Uterus (tissue), 3 donors: ENCODE measurements at regions not wholly inside any gene's neighbourhood (a gene's known extent, or its start where the extent isn't known, plus 50 kb on each side); places are given as distances from the start of the nearest gene placed in this dataset.

ENCODE experiments used
- DNase-seq, 2 donors: peaks; one replicate each; pipeline ENCODE4 v3.0.0-alpha.2; 2019 to 2020
- H3K27ac ChIP-seq, 2 donors: fragments of 200-600 bp; sonication (generic); 1 replicate in 1 of 2; 2 replicates in 1 of 2; pipeline ENCODE4 v1.5.1; 2016 to 2018
- H3K27me3 ChIP-seq, 2 donors: fragments of 200-600 bp; sonication (generic); one replicate each; pipeline ENCODE4 v1.5.1; 2018 to 2019; ENCODE audit warnings: control low read depth in 1 of 2
- H3K36me3 ChIP-seq, 2 donors: fragments of 200-600 bp; sonication (generic); one replicate each; pipeline ENCODE4 v1.5.1; 2019; ENCODE audit warnings: control low read depth in 1 of 2
- H3K4me1 ChIP-seq, 2 donors: fragments of 200-600 bp; sonication (generic); one replicate each; pipeline ENCODE4 v1.5.1; 2018 to 2019; ENCODE audit warnings: control low read depth in 1 of 2
- H3K4me3 ChIP-seq, 2 donors: fragments of 200-600 bp; sonication (generic); 1 replicate in 1 of 2; 2 replicates in 1 of 2; pipeline ENCODE4 v1.5.1; 2018 to 2019; ENCODE audit warnings: mild to moderate bottlenecking in 1 of 2
- H3K9me3 ChIP-seq, 2 donors: fragments of 200-600 bp; sonication (generic); one replicate each; pipeline ENCODE4 v1.5.1; 2019; ENCODE audit warnings: control low read depth in 1 of 2
- POLR2A ChIP-seq, 2 donors: fragments of 450-650 bp; IDR thresholded peaks; one replicate each; pipeline ENCODE4 v1.6.1; 2016; ENCODE audit warnings: antibody characterized with exemption in 2 of 2, mild to moderate bottlenecking in 1 of 2, moderate library complexity in 1 of 2
- intact Hi-C: fragments of 100-400 bp; cut with DNase I; formaldehyde crosslinking; loops from one replicate; pipeline ENCODE4 v1.15.1; 2023; ENCODE audit warnings: low total_unique reads
- TF ChIP-seq, protein P1 (sequence below), 4 experiments: fragments of 200-600 bp in 2 of 4; fragments of 450-650 bp in 2 of 4; sonication (generic) in 2 of 4; IDR thresholded peaks; one replicate each; pipeline ENCODE4 v1.5.1; 2016 to 2019; ENCODE audit warnings: antibody characterized with exemption in 4 of 4, mild to moderate bottlenecking in 2 of 4, moderate library complexity in 1 of 4
- donor health status: DM: yes; HTN: yes; CAD: no.

DNA sequence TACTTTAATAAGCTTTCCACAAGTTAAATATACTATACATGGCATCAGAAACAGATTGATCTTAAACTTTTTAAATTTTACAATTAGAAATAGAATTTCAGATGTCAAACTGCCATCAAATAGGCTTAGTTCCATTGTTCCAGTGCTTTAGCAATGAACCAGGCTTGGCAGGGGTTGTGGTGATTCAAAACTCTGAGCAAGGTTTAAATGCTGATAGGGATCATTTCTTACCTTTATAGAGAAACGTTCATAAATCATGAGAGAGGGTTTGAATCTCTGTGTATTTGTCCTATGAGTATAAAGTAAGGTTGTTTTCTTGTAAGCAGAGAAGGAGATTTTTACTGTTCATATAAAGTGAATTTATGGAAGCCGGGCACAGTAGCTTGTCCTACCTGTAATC lies 794.5 kb upstream of the TBX3 start:
- H3K27me3 ChIP-seq, result no peaks in the 10 kb centered on the region
- intact Hi-C loops, result no loop called here
- no peak overlapping the region for H3K4me3 ChIP-seq
- no peak overlapping the region for H3K27ac ChIP-seq
- H3K36me3 ChIP-seq, result no peaks in the 10 kb centered on the region
- H3K9me3 ChIP-seq, result no peaks in the 10 kb centered on the region
- TF ChIP-seq, protein P1, sequence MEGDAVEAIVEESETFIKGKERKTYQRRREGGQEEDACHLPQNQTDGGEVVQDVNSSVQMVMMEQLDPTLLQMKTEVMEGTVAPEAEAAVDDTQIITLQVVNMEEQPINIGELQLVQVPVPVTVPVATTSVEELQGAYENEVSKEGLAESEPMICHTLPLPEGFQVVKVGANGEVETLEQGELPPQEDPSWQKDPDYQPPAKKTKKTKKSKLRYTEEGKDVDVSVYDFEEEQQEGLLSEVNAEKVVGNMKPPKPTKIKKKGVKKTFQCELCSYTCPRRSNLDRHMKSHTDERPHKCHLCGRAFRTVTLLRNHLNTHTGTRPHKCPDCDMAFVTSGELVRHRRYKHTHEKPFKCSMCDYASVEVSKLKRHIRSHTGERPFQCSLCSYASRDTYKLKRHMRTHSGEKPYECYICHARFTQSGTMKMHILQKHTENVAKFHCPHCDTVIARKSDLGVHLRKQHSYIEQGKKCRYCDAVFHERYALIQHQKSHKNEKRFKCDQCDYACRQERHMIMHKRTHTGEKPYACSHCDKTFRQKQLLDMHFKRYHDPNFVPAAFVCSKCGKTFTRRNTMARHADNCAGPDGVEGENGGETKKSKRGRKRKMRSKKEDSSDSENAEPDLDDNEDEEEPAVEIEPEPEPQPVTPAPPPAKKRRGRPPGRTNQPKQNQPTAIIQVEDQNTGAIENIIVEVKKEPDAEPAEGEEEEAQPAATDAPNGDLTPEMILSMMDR (IDR thresholded peaks at IDR 0.05), result no peak
- TF ChIP-seq POLR2A (IDR thresholded peaks at IDR 0.05), result no peak
- H3K4me1 ChIP-seq, result no peaks in the 10 kb centered on the region
- no peak for DNase-seq

DNA sequence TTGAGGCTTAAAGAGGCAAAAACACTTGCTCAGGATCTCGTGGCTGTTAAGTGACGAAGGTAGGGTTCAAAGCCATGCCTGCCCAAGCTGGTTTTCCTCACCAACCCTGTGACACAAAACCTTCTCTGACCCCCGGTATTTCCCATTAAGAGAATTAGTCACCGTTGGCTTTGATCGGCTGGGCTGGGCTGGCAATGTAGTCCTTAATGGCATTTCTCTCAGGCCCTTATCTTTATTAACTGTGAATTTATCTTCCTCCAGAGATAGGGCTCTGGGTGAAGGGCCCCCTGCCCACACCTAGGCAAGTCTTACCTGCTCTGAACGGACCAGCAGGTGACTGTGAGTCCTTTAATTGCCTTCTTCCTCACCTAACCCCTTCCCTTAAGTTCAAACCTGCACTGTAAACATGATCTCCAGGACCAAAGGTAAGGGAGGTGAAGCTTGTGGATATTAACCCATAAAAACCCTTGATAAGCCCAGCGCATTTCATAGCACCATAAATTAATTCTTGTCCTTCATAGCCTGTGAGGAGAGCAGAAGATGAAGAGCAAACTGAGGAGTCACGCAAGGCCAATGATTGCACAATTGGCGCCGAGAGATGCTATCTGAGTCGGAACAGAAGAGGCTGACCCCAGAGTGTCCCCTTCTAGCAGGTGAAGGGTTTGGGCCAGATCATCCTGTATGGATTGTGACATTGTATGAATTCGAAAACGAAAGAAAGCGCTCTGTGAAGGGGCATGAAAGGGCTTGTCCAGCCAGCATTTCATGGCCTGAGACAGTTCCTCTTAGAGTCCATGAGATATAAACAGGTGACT lies 790.8 kb upstream of the TBX3 start:
- no peaks in the 10 kb centered on the region for H3K9me3 ChIP-seq
- no peaks in the 10 kb centered on the region for H3K4me1 ChIP-seq
- TF ChIP-seq POLR2A (IDR thresholded peaks at IDR 0.05), result no peak
- TF ChIP-seq, protein P1 (IDR thresholded peaks at IDR 0.05), result no peak
- DNase-seq, result no peak
- no peaks in the 10 kb centered on the region for H3K36me3 ChIP-seq
- H3K27me3 ChIP-seq, result no peaks in the 10 kb centered on the region
- no peak overlapping the region for H3K4me3 ChIP-seq
- intact Hi-C loops, result no loop called here
- H3K27ac ChIP-seq, result no peak overlapping the region

DNA sequence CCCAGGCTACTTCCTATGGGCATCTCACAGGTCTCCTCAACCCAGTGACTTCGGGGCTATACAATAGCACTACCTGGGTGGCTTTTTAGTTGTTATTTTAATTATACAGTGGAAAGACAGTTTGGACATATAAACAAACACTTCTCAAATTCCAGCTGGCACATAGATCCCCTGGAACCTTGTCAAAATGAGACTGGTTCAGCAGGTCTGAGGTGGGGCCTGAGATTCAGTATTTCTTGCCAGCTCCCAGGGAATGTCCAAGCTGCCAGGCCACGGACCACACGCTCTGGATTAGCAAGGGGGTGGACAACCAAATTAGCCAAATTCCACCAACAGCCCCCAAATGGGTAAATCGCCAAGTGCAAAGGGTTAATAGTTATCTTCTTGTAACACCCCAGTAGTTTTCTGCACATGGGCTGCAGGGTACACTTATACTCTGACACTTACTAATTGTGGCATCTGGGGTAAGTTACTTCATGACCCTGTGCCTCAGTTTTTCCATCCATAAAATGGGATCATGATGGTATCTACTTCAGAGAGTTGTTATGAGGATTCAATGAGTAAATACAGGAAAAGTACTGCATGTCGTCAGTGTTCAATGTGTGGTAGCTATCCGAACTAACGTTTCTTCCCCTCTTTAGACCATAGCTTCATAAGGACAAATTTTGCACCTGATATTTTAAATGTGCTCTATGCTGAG lies 789.4 kb upstream of the TBX3 start:
- no peaks in the 10 kb centered on the region for H3K36me3 ChIP-seq
- H3K27ac ChIP-seq, result no peak overlapping the region
- no peaks in the 10 kb centered on the region for H3K4me1 ChIP-seq
- TF ChIP-seq, protein P1 (IDR thresholded peaks at IDR 0.05), result no peak
- TF ChIP-seq POLR2A (IDR thresholded peaks at IDR 0.05), result no peak
- no peak for DNase-seq
- intact Hi-C loops, result no loop called here
- no peaks in the 10 kb centered on the region for H3K27me3 ChIP-seq
- H3K9me3 ChIP-seq, result no peaks in the 10 kb centered on the region
- H3K4me3 ChIP-seq, result no peak overlapping the region

DNA sequence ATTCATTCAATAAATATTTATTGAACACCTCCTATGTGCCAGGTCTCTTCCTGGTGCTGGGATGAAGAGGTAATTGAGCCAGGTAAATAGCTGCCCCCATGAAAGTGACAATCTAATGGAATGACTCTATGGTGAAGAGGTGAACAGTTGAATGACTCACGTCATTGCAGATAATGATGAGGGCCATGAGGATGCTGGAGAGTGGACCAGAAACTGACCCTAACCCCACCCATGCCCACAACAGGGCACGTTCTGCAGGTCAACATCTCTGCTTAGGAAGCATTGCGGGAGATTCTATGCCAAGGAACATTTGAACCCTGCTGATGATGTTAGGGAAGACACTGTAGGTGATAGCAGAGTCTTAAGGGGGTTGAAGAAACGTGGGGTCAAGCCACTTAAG lies 788.9 kb upstream of the TBX3 start:
- no peak overlapping the region for H3K27ac ChIP-seq
- H3K9me3 ChIP-seq, result no peaks in the 10 kb centered on the region
- intact Hi-C loops, result no loop called here
- H3K36me3 ChIP-seq, result no peaks in the 10 kb centered on the region
- H3K4me3 ChIP-seq, result no peak overlapping the region
- no peak for DNase-seq
- no peaks in the 10 kb centered on the region for H3K27me3 ChIP-seq
- H3K4me1 ChIP-seq, result no peaks in the 10 kb centered on the region
- TF ChIP-seq, protein P1 (IDR thresholded peaks at IDR 0.05), result no peak
- no peak for TF ChIP-seq POLR2A (IDR thresholded peaks at IDR 0.05)

DNA sequence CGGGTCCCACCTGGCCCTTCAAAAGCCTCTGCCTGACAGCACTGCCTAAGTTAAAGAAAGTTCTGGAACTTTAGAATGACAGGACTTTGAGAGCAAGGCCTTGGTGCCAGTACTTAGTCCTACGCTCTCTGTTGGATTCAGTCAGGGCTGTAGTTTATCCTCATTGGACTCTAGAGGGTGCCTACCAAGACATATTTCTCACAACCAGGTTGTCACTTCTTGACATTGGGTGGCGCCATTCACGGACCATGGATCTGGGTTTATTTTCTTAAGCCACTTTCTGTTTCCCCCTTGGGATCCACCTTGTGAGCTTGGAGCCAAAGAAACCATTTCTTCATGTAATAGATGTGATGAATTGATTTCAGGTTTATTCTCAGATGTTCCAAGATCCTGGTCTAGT lies 787.0 kb upstream of the TBX3 start:
- intact Hi-C loops, result no loop called here
- Histone ChIP-seq H3K4me3 (no peak overlapping the region), H3K27me3 (no peaks in the 10 kb centered on the region), H3K9me3 (no peaks in the 10 kb centered on the region), H3K27ac (no peak overlapping the region), H3K4me1 (no peaks in the 10 kb centered on the region), H3K36me3 (no peaks in the 10 kb centered on the region)
- TF ChIP-seq POLR2A (IDR thresholded peaks at IDR 0.05), result no peak
- TF ChIP-seq, protein P1 (IDR thresholded peaks at IDR 0.05), result no peak
- no peak for DNase-seq
